ENCODE measurements at regions not wholly inside any gene's neighbourhood (a gene's known extent, or its start where the extent isn't known, plus 50 kb on each side); places are given as distances from the start of the nearest gene placed in this dataset.

DNA sequence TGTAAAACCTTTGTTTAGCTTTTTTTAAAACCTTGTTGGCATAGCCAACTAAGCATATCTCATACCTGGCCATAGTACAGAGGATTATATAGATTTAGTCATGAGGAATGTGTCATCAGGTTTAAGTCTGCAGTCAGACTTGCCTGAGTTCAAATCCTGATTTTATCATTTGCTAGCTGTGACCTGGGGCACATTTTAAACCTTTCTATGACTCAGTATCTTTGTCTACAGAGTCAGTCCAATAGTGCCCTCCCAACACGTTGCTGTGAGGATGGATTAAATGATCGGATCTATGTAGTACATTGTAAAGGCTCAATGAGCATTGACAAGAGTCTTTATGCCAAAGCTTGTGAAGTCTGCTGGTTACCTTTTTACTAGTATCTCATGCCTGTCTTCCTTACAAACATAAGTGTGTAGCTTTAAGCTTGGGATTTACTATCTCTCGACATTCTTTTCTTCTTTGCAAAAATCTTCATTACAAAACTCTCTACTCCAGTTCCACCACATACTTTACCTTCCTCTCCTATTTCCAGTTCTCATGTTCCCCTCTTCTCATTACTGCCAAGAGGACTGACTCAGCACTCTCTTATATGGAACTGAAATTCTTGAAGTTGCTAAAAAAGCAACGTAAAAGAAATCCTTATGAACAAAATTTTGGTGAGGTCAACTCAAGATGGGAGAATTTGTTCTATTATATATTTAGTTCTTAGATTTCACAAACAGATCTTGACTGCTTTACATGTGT is 68.1 kb upstream of the RBMS1 start:
- peaks cover 6% of the 10 kb centered on the region for H3K4me1 Mint-ChIP-seq
- peak overlapping the region in 2 of 3 experiments; percentile 31 to 49 for H3K27ac Mint-ChIP-seq
- TF ChIP-seq, protein P1, sequence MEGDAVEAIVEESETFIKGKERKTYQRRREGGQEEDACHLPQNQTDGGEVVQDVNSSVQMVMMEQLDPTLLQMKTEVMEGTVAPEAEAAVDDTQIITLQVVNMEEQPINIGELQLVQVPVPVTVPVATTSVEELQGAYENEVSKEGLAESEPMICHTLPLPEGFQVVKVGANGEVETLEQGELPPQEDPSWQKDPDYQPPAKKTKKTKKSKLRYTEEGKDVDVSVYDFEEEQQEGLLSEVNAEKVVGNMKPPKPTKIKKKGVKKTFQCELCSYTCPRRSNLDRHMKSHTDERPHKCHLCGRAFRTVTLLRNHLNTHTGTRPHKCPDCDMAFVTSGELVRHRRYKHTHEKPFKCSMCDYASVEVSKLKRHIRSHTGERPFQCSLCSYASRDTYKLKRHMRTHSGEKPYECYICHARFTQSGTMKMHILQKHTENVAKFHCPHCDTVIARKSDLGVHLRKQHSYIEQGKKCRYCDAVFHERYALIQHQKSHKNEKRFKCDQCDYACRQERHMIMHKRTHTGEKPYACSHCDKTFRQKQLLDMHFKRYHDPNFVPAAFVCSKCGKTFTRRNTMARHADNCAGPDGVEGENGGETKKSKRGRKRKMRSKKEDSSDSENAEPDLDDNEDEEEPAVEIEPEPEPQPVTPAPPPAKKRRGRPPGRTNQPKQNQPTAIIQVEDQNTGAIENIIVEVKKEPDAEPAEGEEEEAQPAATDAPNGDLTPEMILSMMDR (IDR thresholded peaks at IDR 0.05; ENCODE audit: unreplicated experiment in 3 of 3): no peak
- no peaks in the 10 kb centered on the region for H3K36me3 Mint-ChIP-seq (ENCODE audit: low read depth)
- H3K9me3 Mint-ChIP-seq: peaks cover 8% of the 10 kb centered on the region
- no peak overlapping the region for H3K4me3 Mint-ChIP-seq
- H3K27me3 Mint-ChIP-seq (ENCODE audit: low read depth): no peaks in the 10 kb centered on the region

DNA sequence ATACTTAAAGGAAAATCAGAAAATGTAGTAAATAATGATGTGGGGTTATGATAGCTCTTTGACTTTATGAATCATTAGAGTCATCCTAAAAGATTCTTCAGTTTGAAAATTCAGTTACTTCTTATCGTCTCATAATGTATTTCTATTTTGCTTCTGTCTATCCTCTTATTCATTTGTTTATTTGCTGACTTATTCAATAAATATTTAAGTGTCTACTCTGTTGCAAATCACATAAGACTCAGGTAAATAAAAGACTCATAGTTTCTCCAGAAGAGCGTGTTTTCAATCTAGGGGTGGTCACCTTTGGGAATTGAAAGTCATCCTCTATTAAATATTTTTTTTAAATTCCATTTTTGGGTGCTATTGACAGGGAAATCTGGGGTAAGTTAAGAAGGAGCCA is 69.1 kb upstream of the RBMS1 start:
- H3K4me3 Mint-ChIP-seq: no peak overlapping the region
- H3K27me3 Mint-ChIP-seq (ENCODE audit: low read depth): no peaks in the 10 kb centered on the region
- H3K36me3 Mint-ChIP-seq (ENCODE audit: low read depth): no peaks in the 10 kb centered on the region
- H3K9me3 Mint-ChIP-seq: peaks cover 2% of the 10 kb centered on the region
- TF ChIP-seq, protein P1 (IDR thresholded peaks at IDR 0.05; ENCODE audit: unreplicated experiment in 3 of 3): no peak
- peaks cover 6% of the 10 kb centered on the region for H3K4me1 Mint-ChIP-seq
- H3K27ac Mint-ChIP-seq: no peak overlapping the region

DNA sequence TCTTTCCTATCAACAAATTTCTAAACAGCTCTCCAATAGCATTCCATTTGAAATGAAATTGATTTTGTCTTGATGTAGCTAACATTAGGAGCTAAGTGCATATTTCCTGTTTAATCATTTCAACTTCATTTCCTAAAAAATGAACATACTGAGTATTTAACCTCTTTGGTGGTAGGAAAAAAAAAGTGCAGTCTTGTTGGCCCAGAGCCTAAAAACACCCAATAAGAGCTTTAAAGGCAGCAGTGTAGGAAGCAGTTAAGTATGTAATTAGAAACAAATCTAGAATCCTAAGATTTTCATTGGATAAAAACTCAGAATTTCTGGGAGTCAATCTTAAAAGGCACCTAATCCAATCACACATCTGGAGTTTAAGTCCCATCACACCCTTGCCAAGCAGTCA is 71.0 kb upstream of the RBMS1 start:
- TF ChIP-seq, protein P1 (IDR thresholded peaks at IDR 0.05; ENCODE audit: unreplicated experiment in 3 of 3): no peak
- H3K27ac Mint-ChIP-seq: no peak overlapping the region
- H3K4me1 Mint-ChIP-seq: peaks cover 6% of the 10 kb centered on the region
- H3K4me3 Mint-ChIP-seq: no peak overlapping the region
- H3K27me3 Mint-ChIP-seq (ENCODE audit: low read depth): no peaks in the 10 kb centered on the region
- H3K36me3 Mint-ChIP-seq (ENCODE audit: low read depth): no peaks in the 10 kb centered on the region
- no peaks in the 10 kb centered on the region for H3K9me3 Mint-ChIP-seq

DNA sequence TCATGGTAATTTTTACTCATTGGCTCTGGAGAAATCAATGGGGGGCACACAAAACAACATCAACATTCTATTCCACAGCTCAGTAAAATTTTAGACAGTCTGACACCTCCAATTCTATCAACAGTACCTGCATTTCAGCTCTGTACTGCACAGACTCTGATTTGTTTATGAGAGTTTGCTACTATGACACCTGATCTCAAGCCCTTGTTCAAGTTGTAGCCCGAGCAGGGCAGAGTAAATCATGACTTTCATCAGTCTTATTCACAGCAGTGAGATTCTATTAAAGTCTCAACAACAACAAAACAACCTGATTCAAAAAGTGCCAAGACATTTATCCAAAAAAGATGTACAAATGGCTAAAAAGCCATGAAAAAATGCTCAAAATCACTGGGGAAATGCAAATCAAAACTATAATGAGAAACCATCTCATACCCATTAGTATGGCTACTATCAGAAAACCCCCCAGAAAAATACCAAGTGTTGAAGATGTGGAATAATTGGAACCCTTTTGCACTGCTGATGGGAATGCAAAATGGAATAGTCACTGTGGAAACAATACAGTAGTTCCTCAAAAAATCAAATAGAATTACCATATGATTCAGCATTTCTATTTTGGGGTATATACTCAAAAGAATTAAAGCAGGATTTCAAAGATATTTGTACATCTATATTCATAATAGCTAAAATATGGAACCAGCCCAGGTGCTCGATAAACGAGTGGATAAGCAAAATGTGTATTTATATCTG is 71.7 kb upstream of the RBMS1 start:
- no peaks in the 10 kb centered on the region for H3K36me3 Mint-ChIP-seq (ENCODE audit: low read depth)
- TF ChIP-seq, protein P1 (IDR thresholded peaks at IDR 0.05; ENCODE audit: unreplicated experiment in 3 of 3): no peak

DNA sequence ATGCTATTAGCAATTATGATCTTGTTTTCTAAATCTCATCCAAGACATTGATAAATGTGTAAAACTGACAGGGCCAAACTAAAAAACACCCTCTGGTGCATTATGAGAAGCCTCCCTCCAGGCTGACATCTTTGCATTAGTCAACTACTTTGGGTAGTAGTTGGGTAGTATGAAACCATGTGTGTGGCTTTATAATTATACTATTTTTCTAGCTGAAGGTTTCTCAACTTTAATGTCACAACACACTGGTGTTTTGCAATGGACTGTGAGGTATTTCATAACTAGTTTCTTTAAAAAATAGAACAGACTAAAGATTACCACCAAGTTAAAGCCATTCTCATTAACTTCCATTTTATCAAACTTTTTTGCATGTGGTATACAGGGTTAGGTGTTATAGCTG is 73.1 kb upstream of the RBMS1 start:
- peaks cover 4% of the 10 kb centered on the region for H3K9me3 Mint-ChIP-seq
- H3K36me3 Mint-ChIP-seq (ENCODE audit: low read depth): no peaks in the 10 kb centered on the region
- no peaks in the 10 kb centered on the region for H3K27me3 Mint-ChIP-seq (ENCODE audit: low read depth)
- TF ChIP-seq, protein P1 (IDR thresholded peaks at IDR 0.05; ENCODE audit: unreplicated experiment in 3 of 3): no peak
- H3K4me3 Mint-ChIP-seq: no peak overlapping the region
- H3K27ac Mint-ChIP-seq: no peak overlapping the region
- H3K4me1 Mint-ChIP-seq: peaks cover 5% of the 10 kb centered on the region

More for the DNA sequence above, 71.7 kb upstream of the RBMS1 start:
- H3K27ac Mint-ChIP-seq: no peak overlapping the region
- H3K4me1 Mint-ChIP-seq: peaks cover 6% of the 10 kb centered on the region
- H3K4me3 Mint-ChIP-seq: no peak overlapping the region
- H3K27me3 Mint-ChIP-seq (ENCODE audit: low read depth): no peaks in the 10 kb centered on the region
- H3K9me3 Mint-ChIP-seq: no peaks in the 10 kb centered on the region

Measured in nephron (organoid).